ENCODE measurements at regions not wholly inside any gene's neighbourhood (a gene's known extent, or its start where the extent isn't known, plus 50 kb on each side); places are given as distances from the start of the nearest gene placed in this dataset.

DNA sequence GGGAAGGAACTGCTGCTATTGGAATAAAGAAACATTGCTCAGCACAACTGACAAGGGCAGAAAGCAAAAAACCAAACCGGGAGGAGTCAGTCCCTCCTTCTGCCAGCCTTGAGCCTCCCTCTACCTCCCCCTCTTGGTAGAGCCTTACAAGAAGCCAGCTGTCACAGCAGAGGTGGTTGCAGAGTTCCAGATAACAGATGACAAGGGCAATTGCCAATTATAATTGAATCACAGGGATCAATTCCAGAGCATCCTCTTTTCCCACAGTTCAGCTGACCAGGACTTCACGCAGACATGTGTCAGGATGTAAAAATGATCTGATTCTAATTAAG lies 548.2 kb upstream of the LRRTM1 start:
- DNase-seq = no peak

DNA sequence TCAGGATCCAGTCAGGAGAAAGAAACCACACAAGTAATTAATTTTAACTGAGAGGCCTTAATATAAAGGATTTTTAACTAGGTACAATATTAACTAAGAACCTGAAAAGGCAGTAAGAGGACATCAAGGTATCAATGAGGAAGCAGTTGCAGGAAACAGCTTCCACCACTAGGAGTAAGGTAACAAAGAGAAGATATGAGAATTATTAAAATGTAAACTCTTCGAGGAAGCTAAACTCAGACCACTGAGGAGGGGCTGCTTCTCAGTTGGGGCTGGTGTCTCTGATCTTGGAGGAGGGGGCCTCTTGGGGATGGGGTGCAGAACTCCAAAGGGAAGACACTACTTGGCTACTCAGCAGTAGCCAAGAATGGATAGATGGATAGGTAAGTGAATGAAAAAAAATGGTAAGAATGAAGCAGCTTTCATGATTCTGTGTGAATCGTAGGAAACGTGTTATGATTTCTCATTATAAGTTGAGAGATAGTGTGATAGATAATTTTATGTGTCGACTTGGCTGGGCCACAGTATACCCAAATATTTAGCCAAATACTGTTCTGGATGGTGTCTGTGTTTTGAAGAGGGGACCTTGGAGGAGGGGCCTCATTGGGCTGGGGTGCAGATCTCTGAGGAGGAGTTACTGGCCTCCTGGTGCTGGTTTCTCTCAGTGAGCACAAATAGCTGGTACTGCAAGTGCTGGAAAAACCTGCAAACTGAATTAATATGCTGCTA lies 547.7 kb upstream of the LRRTM1 start:
- no peak for DNase-seq

DNA sequence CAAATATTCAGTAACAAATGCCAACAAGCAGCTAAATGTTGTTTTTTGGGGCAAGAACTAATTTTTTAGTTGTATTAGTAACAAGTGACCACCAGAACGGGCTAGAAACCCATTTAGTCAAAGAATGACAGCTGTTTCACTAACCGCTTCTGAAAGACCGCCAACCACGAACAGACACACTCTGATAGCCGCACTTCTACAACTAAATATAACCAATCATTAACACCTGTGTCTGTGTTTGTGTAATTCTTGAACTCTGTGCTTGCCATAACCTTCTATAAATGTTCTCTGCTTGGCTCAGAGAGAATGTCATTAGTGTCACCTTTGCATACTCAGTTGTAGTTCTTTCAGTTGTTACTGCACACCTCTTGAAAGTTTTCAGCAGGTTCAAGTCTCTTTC lies 526.3 kb upstream of the LRRTM1 start:
- no peak for DNase-seq

DNA sequence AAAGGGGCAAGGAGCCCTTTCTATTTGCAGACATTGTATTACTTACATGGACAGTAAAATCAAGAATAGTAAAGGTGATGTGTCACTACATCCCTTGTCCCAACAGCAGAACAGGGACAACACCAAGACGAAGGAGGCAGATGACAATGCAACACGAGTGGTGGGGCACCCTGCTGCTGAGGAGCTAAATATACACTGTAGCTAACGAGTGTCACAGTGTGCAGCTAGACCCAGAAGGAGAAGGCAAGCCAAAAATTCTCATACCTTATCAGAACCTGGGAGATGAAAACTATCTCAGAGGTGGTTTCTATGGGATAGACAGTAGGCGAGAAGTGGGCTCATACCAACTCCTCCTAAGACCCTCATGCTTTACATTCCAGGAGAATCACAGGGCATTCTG lies 518.4 kb upstream of the LRRTM1 start:
- DNase-seq = no peak

DNA sequence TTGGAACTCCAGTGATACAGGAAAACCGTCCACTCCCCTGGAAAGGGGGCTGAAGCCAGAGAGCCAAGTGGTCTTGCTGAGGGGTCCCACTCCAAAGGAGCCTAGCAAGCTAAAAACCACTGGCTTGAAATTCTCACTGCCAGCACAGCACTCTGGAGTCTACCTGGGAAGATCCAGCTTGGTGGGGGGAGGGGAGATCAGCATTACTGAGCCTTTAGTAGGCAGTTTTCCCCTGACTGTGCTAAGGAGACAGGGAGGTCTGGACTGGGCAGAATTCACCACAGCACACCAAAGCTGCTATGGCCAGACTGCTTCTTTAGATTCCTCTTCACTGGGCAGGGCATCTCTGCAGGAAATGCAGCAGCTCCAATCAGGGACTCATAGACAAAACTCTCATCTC lies 510.7 kb upstream of the LRRTM1 start:
- no peak for DNase-seq

DNA sequence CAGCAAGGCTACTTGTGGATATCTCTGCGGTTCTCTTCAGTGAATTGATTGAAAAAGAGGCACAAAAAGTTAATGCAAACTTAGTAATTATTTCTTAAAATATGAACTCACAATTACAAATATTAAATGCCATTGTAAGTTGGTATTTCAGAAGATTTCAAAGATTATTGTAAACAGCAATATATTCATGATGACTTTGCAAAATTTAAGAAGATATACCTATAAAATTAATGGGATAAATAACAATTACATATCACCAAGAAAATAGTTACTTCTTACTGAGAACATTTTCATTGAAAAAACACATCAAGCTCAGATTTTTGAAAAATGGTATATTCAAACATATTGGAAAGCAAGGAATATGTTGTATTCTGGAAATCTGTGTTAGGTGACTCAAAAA lies 482.0 kb upstream of the LRRTM1 start:
- DNase-seq = no peak

DNA sequence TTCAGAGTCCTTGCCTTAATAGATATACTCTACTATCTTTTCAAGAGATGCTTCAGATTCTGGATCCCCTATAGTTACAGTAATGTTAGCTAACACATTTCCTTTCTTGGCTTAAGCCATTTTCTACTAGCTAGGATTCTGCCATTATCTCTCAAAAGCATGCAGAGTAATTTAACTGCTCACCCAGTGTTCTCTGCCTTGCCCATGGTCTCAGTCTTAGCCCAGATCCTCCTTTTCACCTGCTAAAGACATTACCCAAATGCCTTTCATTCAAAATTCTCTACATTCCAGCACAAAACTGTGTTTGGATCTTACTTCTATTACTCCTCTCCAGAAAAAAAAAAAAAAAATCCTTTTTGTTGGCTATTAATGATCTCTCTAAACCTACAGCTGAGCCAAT lies 474.2 kb upstream of the LRRTM1 start:
- no peak for DNase-seq

DNA sequence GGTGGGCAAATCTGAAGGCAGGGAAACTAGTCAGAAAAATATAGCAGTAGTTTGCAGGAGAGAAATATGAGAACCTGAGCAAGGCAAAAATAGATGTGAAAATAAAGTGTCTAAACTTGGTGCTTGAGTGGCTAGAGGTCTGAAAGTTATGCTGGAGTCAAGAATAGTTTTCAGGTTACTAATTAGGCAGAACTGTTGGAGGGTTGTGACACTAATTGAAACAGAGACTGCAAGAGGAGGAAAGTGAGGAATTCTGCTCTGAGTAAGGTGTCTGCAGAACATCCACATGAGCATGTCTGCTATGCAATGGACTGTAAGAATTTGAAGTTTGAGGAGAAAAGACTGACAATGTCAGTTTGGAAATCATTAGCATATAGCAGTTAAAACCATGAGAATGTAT lies 444.0 kb upstream of the LRRTM1 start:
- DNase-seq = no peak

DNA sequence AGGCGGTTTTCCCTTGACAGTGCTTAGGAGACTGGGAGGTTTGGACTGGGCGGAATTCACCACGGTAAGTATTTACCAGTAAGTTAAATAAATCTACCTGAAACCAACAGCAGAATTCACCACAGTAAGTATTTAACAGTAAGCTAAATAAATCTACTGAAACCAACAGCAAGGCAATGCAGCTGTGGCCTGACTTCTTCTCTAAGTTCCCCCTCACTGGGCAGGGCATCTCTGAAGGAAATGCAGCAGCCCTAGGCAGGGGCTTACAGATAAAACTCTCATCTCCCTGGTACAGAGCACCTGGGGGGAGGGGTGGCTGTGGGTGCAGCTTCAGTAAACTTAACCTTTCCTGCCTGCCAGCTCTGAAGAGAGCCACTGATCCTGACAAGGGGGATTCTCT lies 432.5 kb upstream of the LRRTM1 start:
- DNase-seq = no peak

DNA sequence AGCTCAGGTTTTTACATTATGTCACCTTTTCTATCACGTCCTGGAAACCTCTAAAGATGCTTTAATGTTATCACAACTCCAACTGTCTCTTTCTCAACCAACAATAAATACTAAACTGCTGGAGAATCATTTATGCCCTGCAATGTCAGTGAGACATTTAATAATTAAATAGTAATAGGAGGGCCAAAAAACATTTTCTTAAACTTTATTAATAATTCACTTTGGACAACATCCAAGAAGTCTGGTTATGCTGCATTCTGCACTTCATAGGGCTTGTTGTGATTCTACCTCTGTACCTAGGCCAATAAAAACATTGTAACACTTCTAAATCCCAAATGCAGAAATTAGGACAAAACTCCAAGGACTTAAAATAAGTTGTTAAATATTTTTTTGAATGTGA lies 420.4 kb upstream of the LRRTM1 start:
- DNase-seq = no peak

DNA sequence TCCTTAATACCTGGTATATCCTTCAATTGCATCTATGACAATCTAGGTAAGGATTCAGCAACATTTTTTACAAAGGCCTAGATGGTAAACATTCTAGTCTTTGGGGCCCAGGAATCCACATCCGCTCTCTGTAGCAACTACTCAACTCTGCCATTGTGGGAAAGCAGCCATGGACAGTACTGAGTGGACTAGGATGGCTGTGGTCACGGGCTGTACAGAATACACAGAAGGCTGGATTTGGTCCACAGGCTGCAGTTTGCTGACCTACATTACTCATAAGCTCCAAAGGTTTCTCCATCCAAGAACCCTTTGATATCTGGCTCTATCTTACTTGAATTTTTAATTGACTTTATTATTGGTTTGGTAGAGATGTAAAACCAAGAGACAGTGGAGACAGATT lies 418.3 kb upstream of the LRRTM1 start:
- no peak for DNase-seq

DNA sequence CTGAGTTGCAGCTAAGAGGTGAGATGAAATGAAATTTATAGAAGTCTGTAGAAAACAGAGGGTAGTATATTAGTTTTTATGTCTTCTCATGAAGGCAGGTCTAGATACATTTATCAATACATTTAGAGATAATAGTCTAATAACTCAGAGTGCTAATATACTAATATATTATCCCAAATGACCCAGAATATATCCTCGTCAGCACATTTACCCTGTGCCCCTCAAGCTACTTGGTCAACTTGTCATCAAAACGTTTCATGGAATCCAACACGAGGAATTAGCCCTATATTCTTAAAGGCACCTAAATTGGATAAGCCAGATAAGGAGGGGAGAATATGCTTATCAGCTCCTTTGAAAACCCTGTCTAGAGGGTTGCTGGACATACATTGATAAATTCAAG lies 415.1 kb upstream of the LRRTM1 start:
- no peak for DNase-seq

DNA sequence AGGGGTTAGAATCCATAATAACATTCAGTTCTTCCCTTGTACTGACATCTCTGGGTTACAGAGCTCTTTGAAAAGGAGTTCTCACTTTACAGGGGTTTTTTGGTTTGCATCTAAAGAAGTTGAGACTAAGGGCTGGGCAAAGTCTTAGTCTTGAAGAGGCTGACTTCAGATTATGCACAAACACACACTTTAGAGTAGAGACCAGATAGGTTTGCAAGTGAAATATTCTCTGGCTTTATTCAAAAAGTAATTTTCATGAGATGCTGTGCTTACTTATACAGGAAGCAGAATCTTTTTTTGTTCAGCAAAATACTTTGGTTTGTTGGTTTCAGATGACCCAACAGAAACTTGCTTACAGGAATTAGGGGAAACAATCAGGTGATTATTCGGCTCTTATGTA lies 410.9 kb upstream of the LRRTM1 start:
- no peak for DNase-seq

DNA sequence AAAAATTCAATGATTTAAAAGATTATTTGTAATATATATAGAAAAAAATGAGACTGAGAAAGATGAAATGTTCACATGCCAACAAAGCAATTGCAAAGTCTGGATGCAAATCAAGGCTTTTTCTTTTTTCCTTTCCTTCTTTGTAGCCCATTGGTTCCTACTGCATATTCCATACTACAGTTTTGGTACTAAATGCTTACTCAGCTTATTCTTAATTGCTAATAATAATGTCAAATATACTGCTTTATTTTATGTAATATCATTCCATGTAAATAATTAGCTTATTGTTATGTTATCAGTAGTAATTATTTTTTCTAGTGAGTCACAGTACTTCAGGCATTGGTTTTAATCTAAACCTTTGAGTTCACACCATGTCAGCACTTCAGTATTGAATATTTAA lies 407.4 kb upstream of the LRRTM1 start:
- DNase-seq = no peak

DNA sequence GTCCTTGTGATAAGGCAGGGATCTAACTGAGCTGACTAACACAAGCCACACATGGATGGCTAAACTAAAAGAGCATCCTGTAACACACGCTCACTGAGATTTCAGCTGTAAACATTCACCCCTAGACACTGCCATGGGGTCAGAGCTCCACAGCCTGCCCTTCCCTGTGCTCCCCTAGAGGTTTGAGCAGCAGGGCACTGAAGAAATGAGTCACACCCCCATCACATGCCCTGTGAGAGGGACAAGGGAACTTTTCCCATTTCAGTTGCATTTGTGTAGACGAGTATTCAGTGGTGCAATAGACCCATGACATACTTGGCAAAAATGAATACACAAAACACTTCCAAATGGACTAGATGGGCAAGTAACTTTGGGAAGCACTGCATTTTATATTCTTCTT lies 402.4 kb upstream of the LRRTM1 start:
- no peak for DNase-seq

DNA sequence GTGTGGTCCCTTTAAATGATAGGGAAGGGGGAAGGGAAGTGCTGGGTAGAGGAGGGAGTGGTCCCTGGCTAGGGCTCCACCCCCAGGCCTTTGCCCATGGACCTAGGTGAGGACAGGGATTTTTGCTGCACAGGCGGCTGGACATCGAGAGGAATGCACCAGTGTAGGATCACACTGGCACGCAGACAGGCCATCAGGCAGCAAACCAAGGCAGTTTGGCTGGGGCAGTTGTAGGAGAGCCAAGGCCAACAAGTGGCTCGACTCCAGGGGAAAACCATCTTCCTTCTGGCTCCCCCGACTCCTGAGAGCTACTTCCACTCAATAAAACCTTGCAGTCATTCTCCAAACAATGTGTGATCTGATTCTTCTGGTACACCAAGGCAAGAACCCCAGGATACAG lies 402.0 kb upstream of the LRRTM1 start:
- no peak for DNase-seq

DNA sequence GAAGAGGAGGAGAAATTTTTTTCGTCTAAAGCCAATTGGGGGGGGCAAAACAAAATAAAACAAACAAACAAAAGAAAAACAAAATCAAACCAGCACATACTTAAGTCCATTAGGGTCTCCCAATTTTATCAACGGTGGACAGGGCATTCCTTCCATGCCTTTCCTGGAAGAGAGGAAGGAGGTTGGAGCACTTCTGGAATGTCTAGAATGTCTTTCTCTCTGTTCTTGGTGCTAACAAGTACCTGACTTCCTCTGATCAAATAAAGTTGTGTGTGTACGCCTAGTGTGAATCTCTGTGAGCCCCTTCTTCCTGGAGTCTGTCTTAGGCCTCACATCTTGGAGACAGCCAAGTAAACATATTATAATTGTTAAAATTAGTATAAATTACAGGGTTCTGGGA lies 399.0 kb upstream of the LRRTM1 start:
- no peak for DNase-seq

DNA sequence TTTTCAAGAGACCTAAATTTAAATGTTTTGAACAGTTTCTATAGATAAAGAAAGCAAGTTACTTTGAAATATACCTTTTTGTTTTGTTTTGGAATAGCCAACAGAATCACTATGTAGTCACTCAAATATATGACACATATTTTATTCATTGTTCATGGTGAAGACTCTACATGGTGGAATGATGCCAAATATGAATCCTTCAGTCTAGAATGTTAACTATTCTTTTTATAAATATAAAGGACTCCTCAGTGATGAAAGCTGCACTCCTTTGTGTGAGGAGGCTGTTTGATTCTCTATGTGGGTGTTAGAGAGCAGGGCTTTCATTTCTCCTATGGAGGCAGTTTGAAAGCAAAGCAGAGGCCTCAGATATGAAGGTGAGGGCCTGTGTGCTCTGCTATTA lies 396.4 kb upstream of the LRRTM1 start:
- DNase-seq = no peak

All from SHP77 (cell line).